Panc1 (cell line): ENCODE measurements at regions not wholly inside any gene's neighbourhood (a gene's known extent, or its start where the extent isn't known, plus 50 kb on each side); places are given as distances from the start of the nearest gene placed in this dataset.
A peak's percentile ranks its signal among the peaks of the same experiment; 100 is the strongest.

Experiments used
- ATAC-seq: fragments of 200-7000 bp; cut with Tn5 transposase; 2 replicates; pipeline ENCODE4 v1.9.1; 2020; ENCODE audit warnings: mild to moderate bottlenecking, moderate library complexity
- BruUV-seq: library from RNA; stranded (reverse); fragments of 400-500 nt; replicated peaks from 2 replicates; lab custom pipeline; 2021; lab: Mats Ljungman, UMichigan
- CTCF ChIA-PET: fragments of 300-600 bp; sonication (Branson Sonifier 250); formaldehyde crosslinking; loops from one replicate; lab custom pipeline; 2022; ENCODE audit warnings: antibody characterized with exemption; lab: Charles Lee
- POLR2A ChIA-PET: fragments of 300-600 bp; sonication (Branson Sonifier 250); formaldehyde crosslinking; loops from one replicate; lab custom pipeline; 2022; ENCODE audit warnings: antibody characterized with exemption; lab: Charles Lee
- DNase-seq: peaks from one replicate; pipeline ENCODE4 v3.0.0-alpha.2; 2010; ENCODE audit warnings: low read depth, low spot score
- H3K27ac ChIP-seq: 2 replicates; pipeline ENCODE4 v1.5.1; 2011; ENCODE audit warnings: mild to moderate bottlenecking, low read length, inconsistent platforms
- H3K27me3 ChIP-seq: fragments of 200-500 bp; sonication (Bioruptor generic); 2 replicates; pipeline ENCODE4 v1.6.0; 2014; ENCODE audit warnings: low read length, inconsistent platforms; ENCODE audit not compliant: control insufficient read depth, insufficient read depth
- H3K36me3 ChIP-seq: fragments of 200-500 bp; sonication (Bioruptor generic); 2 replicates; pipeline ENCODE4 v1.5.1; 2014; ENCODE audit warnings: inconsistent platforms, mild to moderate bottlenecking, low read length, moderate library complexity; ENCODE audit not compliant: control insufficient read depth, insufficient read depth
- H3K4me1 ChIP-seq: 2 replicates; pipeline ENCODE4 v1.5.1; 2011; ENCODE audit warnings: inconsistent platforms, mild to moderate bottlenecking, low read length, moderate library complexity; ENCODE audit not compliant: control insufficient read depth, insufficient read depth
- H3K4me3 ChIP-seq, 2 experiments: 2 replicates each; pipeline ENCODE4 v1.5.1; 2011 to 2012; ENCODE audit warnings: low read depth in 2 of 2, low read length in 2 of 2, mild to moderate bottlenecking in 2 of 2, inconsistent platforms in 1 of 2, moderate library complexity in 1 of 2
- H3K9me3 ChIP-seq: fragments of 200-500 bp; sonication (Bioruptor generic); 2 replicates; pipeline ENCODE4 v1.5.1; 2014; ENCODE audit warnings: low read depth, mild to moderate bottlenecking, inconsistent platforms, low read length, moderate library complexity; ENCODE audit not compliant: control insufficient read depth, insufficient read depth
- POLR2AphosphoS5 ChIP-seq: IDR thresholded peaks from 2 replicates; pipeline ENCODE4 v1.6.1; 2012; ENCODE audit warnings: mild to moderate bottlenecking, low read depth, low read length, moderate library complexity
- SIN3A ChIP-seq: IDR thresholded peaks from 2 replicates; pipeline ENCODE4 v1.6.1; 2012; ENCODE audit warnings: low read depth, mild to moderate bottlenecking, low read length, moderate library complexity, borderline replicate concordance; ENCODE audit not compliant: insufficient read depth
- TCF7L2 ChIP-seq: IDR thresholded peaks from 2 replicates; pipeline ENCODE4 v1.6.1; 2011; ENCODE audit warnings: mild to moderate bottlenecking, low read depth, low read length, inconsistent platforms
- in situ Hi-C: cut with HindIII; loops from 2 replicates; pipeline ENCODE4 v1.10.0; 2016; ENCODE audit warnings: low sequenced_read_pairs, low pct_unique_long_range_greater_than_20kb
- intact Hi-C: fragments of 100-400 bp; cut with micrococcal nuclease; formaldehyde crosslinking; loops from one replicate; pipeline ENCODE4 v1.10.0; 2022; ENCODE audit not compliant: unreplicated experiment
- TF ChIP-seq, protein P1 (sequence below), 2 experiments: IDR thresholded peaks; 2 replicates each; pipeline ENCODE4 v1.6.1; 2011 to 2012; ENCODE audit warnings: low read depth in 2 of 2, control low read depth in 1 of 2, low read length in 1 of 2, mild to moderate bottlenecking in 1 of 2, moderate library complexity in 1 of 2; ENCODE audit not compliant: insufficient read depth in 1 of 2
- TF ChIP-seq, protein P2 (sequence below): fragments of 450-650 bp; IDR thresholded peaks from 2 replicates; pipeline ENCODE4 v1.5.1; 2017; ENCODE audit warnings: mild to moderate bottlenecking

DNA sequence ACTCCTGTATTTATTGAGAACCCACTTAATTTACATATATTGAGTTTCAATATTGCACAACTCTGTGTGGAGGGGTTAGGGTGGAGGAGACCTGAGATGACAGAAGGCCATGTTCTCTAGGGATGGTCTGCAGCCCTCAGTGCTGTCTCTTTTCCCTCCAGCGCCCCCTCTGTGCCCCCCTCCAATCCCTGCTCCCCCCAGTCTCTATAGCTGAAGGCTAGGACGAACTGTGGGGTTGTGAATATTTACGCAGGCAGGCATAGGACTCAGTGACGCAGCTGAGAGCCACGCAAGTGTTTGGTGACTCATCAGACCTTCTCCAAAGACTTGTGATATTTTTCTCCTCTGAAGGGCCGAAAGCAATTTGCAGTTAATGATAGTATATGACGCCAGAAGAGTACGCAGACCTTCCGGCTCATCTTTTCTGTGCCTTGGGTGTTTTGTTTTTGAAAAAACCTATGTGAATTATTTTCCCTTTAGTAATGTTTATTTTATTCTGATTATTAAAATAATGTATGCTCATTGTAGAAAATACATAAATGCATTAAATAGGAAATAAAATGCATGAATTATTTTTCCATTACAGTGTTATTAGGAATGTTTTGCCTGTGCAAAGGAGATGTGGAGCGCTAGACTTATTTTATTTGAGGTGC, 85.3 kb downstream of the SLC25A47 start:
- ChIA-PET CTCF (interaction anchor here (1.0 kb wide), 1 partner anchor 121 kb away, joined by 3 read pairs; no protein-coding TSS in a partner anchor), POLR2A (no interaction called here)
- Histone ChIP-seq H3K36me3 (no peaks in the 10 kb centered on the region), H3K4me3 (no peak overlapping the region), H3K4me1 (peaks cover 24% of the 10 kb centered on the region), H3K27me3 (no peaks in the 10 kb centered on the region), H3K27ac (peak overlapping the region; percentile 57), H3K9me3 (no peaks in the 10 kb centered on the region)
- no peak for DNase-seq
- no TSS peak for BruUV-seq
- TF ChIP-seq SIN3A (no peak), POLR2AphosphoS5 (no peak), TCF7L2 (no peak)
- TF ChIP-seq, protein P1, sequence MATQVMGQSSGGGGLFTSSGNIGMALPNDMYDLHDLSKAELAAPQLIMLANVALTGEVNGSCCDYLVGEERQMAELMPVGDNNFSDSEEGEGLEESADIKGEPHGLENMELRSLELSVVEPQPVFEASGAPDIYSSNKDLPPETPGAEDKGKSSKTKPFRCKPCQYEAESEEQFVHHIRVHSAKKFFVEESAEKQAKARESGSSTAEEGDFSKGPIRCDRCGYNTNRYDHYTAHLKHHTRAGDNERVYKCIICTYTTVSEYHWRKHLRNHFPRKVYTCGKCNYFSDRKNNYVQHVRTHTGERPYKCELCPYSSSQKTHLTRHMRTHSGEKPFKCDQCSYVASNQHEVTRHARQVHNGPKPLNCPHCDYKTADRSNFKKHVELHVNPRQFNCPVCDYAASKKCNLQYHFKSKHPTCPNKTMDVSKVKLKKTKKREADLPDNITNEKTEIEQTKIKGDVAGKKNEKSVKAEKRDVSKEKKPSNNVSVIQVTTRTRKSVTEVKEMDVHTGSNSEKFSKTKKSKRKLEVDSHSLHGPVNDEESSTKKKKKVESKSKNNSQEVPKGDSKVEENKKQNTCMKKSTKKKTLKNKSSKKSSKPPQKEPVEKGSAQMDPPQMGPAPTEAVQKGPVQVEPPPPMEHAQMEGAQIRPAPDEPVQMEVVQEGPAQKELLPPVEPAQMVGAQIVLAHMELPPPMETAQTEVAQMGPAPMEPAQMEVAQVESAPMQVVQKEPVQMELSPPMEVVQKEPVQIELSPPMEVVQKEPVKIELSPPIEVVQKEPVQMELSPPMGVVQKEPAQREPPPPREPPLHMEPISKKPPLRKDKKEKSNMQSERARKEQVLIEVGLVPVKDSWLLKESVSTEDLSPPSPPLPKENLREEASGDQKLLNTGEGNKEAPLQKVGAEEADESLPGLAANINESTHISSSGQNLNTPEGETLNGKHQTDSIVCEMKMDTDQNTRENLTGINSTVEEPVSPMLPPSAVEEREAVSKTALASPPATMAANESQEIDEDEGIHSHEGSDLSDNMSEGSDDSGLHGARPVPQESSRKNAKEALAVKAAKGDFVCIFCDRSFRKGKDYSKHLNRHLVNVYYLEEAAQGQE (IDR thresholded peaks at IDR 0.05; ENCODE audit: insufficient read depth in 1 of 2, low read depth in 2 of 2, low read length in 1 of 2) = no peak
- TF ChIP-seq, protein P2, sequence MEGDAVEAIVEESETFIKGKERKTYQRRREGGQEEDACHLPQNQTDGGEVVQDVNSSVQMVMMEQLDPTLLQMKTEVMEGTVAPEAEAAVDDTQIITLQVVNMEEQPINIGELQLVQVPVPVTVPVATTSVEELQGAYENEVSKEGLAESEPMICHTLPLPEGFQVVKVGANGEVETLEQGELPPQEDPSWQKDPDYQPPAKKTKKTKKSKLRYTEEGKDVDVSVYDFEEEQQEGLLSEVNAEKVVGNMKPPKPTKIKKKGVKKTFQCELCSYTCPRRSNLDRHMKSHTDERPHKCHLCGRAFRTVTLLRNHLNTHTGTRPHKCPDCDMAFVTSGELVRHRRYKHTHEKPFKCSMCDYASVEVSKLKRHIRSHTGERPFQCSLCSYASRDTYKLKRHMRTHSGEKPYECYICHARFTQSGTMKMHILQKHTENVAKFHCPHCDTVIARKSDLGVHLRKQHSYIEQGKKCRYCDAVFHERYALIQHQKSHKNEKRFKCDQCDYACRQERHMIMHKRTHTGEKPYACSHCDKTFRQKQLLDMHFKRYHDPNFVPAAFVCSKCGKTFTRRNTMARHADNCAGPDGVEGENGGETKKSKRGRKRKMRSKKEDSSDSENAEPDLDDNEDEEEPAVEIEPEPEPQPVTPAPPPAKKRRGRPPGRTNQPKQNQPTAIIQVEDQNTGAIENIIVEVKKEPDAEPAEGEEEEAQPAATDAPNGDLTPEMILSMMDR = no peak
- peak; percentile 82 for ATAC-seq
- intact Hi-C loops (no loop called here), in situ Hi-C loops (no loop called here)

DNA sequence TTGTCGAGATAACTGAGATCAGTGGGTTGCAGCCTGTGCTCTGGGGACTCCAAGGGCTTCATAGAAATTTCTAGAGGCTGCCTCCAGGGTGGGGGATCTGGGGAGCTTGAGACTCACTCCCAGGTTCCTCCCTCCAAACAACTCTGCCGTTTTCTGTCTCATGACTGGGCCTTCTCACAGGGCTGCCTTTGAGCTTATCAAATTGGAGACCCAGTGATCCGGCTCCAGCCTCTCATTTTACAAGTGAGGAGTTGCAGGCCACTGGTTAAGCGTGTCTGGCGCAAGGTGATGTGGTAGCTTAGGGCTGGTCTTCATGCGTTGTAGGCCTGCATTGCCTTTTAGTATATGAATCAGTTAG, 85.8 kb downstream of the SLC25A47 start:
- ChIA-PET CTCF (interaction anchor here (1.0 kb wide), 1 partner anchor 121 kb away, joined by 3 read pairs; no protein-coding TSS in a partner anchor), POLR2A (no interaction called here)
- TF ChIP-seq TCF7L2 = no peak
- TF ChIP-seq SIN3A = no peak
- no peak for TF ChIP-seq POLR2AphosphoS5
- TF ChIP-seq, protein P2 = no peak
- TF ChIP-seq, protein P1 (IDR thresholded peaks at IDR 0.05; ENCODE audit: insufficient read depth in 1 of 2, low read depth in 2 of 2, low read length in 1 of 2) = no peak
- intact Hi-C loops = no loop called here
- H3K4me1 ChIP-seq = peaks cover 24% of the 10 kb centered on the region
- H3K27ac ChIP-seq = peak overlapping the region; percentile 57
- H3K9me3 ChIP-seq = no peaks in the 10 kb centered on the region
- in situ Hi-C loops = no loop called here
- no peak overlapping the region for H3K4me3 ChIP-seq
- H3K36me3 ChIP-seq = no peaks in the 10 kb centered on the region
- no peak for DNase-seq
- no TSS peak for BruUV-seq
- peak; percentile 24; the same call in 1 of the 2 replicates for ATAC-seq
- H3K27me3 ChIP-seq = no peaks in the 10 kb centered on the region
